B cell (primary cell): ENCODE measurements at regions not wholly inside any gene's neighbourhood (a gene's known extent, or its start where the extent isn't known, plus 50 kb on each side); places are given as distances from the start of the nearest gene placed in this dataset.

Experiments
- CTCF ChIP-seq: fragments of 200-600 bp; IDR thresholded peaks from one replicate; pipeline ENCODE4 v1.8.0; 2022; ENCODE audit warnings: antibody characterized with exemption, mild to moderate bottlenecking
- EZH2 ChIP-seq: IDR thresholded peaks from 2 replicates; pipeline ENCODE4 v1.6.1; 2012; ENCODE audit warnings: borderline replicate concordance, low read depth, mild to moderate bottlenecking, moderate library complexity, low read length; ENCODE audit not compliant: insufficient read depth, poor library complexity, severe bottlenecking

GRCh38 chr12:67154901-67155300 lies 114.3 kb upstream of the CAND1 start:
- TF ChIP-seq EZH2 (no peak), CTCF (no peak)
